ENCODE measurements at regions not wholly inside any gene's neighbourhood (a gene's known extent, or its start where the extent isn't known, plus 50 kb on each side); places are given as distances from the start of the nearest gene placed in this dataset.

- peak; percentile 32 for DNase-seq (ENCODE audit: low read depth, low spot score)
- H3K4me3 ChIP-seq (ENCODE audit: low read depth, low read length), result no peak overlapping the region
- no peak for TF ChIP-seq CTCF (IDR thresholded peaks at IDR 0.05; ENCODE audit: low read depth, low read length)
- in situ Hi-C loops (cut with HindIII; ENCODE audit: low sequenced_read_pairs), result no loop called here
Observed at GRCh38 chr7:80588591-80588990, 49.9 kb upstream of the CD36 start.
